ENCODE measurements at regions not wholly inside any gene's neighbourhood (a gene's known extent, or its start where the extent isn't known, plus 50 kb on each side); places are given as distances from the start of the nearest gene placed in this dataset.

DNA sequence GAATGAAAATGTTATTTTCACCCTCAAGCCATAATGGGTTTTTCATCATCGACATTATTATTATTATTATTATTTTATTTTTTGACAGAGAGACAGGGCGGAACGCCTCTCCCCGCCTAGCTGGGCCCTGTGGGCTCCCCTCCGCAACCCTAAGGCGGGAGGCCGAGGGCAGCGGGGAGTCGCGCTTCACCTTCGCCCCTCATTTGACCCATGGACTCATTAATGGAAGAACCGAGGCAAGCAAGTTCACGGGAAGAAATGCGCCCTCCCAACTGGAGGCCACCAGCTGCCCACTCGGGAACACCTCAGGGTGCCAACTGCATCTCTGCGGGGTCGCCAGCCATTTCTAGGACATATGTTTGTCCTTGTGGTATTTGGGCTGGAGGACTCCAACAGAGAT is 115.3 kb upstream of the KIRREL3 start:
- DNase-seq (ENCODE audit: low read depth in 4 of 4, low spot score in 1 of 4) = no peak

DNA sequence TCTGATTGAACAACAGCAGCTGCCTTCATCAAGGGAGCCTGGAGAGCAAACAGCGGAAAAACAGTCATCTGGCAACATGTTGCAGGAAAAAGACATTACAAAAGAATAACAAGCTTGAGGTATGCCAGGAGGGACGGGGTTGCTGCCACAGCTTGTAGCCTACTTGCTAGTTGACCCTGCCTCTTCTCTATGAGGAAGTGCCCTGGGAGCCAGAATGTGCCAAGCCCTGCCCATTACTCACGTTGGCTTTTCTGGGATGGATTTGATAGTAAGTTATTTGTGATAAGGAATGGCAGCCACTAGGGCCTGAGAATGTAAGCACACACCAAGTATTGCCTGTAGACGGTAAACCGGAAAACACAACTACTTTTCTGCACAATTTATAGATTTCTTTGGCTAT is 113.5 kb upstream of the KIRREL3 start:
- DNase-seq (ENCODE audit: low read depth in 4 of 4, low spot score in 1 of 4) = no peak

DNA sequence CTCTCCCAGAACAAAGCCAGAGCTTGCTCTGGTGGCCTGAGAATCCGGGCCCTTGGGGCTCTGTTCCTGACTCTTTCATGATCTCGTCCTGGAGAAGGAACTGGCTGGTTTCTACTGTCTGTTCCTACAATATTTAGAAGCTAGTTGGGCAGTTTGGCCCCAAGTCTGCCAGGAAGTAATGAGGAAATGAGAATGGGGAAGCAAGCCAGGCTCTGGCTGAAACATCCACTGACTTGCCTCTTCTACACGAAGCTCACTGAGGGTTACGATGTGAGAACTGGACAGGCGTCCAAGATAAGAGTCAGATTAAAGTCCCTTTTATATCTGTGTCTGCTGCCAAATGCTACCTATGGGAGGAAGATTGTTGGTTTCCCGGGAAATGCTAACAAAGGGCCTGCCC is 110.0 kb upstream of the KIRREL3 start:
- DNase-seq (ENCODE audit: low read depth in 4 of 4, low spot score in 1 of 4) = no peak

DNA sequence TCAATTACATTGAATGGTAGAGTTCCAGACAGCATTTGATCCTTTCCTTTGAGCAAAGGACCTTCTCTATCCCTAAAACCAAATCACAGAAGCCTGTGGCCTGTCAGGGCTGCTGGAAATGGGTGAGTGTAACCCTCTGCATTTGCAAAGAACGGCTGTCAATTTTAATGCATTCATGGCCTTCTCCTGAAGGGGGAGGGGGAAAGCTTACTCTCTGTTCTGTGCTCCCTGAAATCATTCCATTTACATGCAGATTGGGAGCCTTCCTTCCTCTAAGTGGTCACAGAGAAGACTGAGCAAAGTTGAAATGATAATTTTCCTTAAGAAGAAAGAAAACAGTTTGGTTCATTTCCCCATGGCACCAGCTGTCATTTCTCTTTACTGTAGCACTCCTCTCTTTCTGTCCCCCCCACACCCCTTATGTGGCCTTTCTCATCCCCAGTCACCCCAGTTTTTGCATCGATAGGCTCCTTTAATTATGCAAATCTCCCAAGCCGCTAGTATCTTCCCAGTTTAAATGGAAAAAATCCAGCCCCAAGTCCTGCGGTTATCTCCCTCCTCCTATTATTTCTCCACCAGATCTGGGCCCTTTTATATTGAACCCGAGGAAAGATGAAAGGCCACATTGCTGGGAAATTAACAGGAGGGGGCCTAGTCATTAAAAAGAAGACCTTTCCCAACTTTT is 109.4 kb upstream of the KIRREL3 start:
- DNase-seq (ENCODE audit: low read depth in 4 of 4, low spot score in 1 of 4) = no peak

DNA sequence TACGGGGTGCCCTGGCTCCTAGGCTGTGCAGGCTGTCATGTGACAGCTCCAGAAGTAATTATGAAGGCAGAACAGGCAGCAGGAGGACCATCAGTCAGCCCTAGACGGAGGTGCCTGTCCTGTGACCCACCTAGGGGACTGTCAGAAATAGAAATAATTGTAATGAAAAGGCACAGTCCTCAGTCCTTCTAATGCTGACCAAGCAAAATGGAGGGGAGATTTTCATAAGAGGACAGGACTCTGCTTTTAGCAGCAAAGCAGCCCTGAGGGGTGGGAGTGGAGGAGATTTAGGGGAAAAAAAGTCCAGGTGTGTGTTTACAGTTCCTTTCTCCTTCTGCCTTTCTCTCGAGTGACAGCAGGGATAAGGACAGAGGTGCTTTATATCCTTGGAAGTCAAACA is 108.3 kb upstream of the KIRREL3 start:
- no peak for DNase-seq (ENCODE audit: low read depth in 4 of 4, low spot score in 1 of 4)

DNA sequence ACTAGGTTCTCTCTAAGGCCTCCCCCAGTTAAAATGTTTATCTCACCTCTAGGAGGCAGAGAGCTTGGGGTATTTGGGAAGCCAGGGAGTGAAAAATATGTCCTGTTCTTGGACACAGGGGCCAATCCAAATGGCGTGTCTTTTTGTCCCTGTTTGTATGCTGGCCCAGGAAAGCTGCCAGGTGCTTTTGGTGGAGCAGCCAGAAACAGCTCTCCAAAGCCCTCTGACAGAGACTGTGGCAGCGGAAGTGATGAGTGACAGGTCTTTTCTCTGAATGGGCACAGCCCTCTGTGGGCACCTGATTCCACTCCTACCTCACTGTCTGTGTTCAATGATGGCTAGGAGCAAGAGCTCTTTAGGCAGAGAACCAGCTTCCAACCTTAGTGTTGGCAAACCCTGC is 106.4 kb upstream of the KIRREL3 start:
- no peak for DNase-seq (ENCODE audit: low read depth in 4 of 4, low spot score in 1 of 4)

DNA sequence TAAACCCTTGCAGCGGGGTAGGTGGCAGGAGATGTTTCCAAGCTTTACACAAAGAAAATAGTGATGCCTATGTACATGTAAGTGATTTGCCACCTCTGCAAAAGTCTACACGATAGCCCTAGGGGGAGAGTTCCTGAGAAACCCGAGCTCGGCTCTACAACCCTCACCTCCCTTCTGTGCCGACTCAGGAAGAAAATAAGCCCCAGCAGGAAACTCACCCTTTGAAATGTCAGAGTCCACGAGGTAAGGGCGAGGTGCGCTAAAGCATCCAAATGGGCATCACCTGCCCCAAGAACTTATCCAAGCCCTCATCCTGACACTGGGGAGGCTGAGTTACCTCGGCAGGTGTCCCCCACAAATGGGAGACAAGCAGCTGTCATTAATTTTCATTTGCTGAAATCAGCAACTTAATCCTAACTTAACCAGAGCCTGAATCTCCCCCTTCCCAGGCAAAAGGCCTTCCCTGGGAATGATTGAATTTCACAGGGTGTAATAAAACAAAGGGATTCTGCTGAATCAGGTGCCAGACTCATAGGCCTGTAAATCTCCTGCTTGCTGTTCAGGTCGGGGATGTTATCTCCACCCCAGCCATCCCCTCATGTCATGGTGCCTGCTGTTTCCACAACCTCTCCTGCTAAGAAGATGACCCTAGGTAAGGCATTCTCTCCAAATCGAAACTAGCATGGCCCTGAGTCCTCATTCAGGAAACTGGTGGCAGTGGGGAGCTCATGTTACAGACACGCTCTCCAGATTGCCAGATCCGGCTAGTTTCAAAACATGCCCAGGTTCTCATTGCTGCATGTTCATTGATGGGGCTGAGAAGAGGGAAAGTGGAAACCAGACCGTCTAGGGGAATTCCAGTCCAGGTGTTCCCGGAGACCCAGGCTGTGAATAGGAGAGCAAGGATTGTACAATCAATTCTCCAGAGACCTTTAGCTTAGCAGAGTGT is 105.3 kb upstream of the KIRREL3 start:
- DNase-seq (ENCODE audit: low read depth in 4 of 4, low spot score in 1 of 4) = no peak

DNA sequence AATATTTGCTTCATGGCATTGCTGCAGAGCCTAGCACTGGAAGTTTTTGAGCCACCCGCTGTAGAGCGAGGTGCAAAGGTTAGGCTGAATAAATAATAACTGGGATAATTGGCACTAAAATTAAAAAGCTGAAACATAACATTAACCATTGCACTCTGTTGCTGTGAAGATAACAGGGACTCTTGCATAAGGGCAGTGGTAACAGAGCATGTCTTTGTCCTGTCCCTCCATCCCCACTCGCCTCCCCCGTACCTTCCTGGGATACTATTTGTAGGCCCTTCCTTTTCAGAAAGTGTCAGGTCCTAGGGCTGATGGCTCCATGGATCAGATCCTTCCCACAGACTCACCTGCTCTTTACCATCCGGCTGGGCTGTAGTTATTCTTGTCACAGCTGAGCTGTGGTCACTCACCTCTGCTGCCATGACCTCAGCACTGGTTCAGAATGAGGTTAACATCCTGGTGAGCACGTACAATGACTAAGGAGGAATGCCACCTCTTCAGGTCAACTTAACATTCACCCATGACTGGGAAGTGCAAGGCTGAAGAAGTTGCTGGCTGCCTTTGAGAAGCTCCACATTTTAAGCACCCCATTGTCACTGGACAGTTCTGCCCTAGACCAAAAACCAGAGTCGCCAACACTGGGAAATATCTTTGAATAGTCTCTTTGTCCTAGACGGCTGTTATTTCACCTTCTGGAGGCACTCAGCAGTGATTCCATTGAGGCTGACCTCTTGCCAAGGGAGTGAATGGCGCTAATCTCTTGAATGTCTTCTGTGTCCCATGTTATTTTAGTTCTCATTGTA is 103.2 kb upstream of the KIRREL3 start:
- no peak for DNase-seq (ENCODE audit: low read depth in 4 of 4, low spot score in 1 of 4)

DNA sequence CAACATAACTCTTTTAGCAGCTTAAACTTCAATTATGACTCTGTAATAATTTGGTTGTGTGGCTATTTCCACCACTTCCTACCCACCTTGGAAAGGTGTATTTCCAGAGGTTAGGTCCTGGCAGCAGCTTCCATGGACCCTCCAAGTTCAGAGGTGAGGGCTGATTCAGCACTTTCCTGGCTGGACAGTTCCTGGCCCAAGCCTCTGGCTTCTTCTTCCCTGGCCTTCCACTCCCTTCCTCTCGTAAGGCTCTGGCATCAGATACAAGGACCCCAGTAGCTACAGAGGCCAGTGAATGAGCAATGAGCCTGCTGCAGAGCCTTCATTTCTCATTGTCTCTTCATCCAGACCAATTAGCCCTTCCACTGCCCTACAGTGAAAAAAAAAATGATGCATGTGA is 98.1 kb upstream of the KIRREL3 start:
- no peak for DNase-seq (ENCODE audit: low read depth in 4 of 4, low spot score in 1 of 4)

DNA sequence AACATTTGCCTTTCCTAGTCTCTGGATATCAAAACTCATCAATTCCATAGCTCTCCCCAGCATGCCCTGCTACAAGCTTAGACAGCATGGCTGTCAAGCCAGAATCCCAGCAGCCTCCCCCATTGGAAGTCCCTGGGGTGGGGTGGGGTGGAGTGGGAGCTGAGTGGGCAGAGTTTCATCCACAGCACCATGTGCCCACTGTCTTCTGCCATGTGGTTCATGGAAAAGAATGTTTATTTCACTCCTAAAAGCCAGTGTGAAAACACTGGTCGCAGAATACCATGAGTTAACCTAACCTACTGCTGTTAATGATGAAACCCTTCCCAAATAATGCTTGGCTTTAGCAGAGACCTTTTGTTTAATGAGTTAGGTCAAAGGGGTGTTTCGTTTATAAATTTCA is 80.2 kb upstream of the KIRREL3 start:
- DNase-seq (ENCODE audit: low read depth in 4 of 4, low spot score in 1 of 4) = no peak

DNA sequence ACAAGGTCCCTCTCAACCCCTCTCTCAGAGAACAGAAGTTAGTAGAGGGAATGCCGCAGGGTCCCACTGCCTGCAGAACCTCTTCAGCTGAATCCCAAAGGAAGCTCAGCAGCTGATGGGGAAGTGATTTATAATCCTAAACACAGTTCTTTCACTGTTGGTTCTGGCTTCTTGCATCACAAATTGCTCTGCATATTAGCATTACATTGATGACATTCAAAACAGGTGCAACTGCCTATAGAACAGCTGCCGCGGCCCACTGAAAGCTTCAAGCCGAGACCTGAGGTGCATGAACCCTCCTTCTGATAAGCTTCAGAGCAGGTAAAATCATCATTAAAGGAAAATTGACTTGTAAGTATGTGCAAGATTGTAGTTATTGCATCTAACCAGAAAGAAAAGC is 75.2 kb upstream of the KIRREL3 start:
- no peak for DNase-seq (ENCODE audit: low read depth in 4 of 4, low spot score in 1 of 4)

DNA sequence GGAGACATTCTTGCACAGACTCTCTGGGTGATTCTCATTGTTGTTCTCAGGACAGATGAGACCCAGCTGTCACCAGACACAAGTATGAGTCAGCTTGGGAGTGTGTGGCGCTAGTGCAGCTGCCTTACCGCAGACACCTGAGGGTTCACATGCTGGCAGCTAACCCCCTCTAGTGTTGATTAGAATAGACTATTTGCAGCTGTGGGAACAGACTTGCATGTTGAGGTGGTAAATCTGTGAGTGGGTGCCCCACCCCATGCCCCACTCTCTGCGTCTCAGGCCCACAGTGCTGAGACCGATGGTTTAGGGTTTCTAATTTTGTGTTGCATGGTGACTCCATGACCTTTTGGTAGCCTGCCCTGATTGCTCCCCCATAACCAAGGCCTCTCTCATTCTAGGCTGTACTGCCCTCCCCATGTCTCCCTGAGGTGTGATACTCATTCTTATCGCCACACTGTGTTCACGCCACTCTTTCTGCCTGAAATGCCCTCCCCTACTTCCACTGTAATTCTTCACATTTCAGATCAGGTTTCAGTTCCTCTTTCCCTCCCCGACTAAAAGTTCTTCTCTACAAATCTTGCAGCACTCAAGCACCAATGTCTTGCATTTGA is 73.7 kb upstream of the KIRREL3 start:
- DNase-seq (ENCODE audit: low read depth in 4 of 4, low spot score in 1 of 4) = no peak

DNA sequence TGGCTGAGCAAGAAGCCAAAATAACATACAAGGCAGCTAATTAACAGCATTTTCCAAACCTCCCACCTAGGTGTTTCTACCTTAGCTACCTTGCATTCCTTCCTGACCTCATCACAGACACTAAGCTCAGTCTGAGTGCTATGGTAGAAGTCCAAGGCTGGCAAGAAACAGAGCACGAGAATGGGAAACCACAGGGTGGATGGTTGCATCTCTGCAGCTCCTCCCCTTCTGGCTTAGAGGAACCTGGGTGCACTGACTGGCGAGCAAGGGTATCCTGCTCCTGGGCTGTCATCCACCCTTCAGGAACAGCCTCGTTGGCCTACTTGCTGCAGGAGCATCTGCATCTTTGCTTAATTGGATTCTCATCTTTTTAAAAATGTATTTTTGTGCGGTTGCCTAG is 73.1 kb upstream of the KIRREL3 start:
- no peak for DNase-seq (ENCODE audit: low read depth in 4 of 4, low spot score in 1 of 4)

DNA sequence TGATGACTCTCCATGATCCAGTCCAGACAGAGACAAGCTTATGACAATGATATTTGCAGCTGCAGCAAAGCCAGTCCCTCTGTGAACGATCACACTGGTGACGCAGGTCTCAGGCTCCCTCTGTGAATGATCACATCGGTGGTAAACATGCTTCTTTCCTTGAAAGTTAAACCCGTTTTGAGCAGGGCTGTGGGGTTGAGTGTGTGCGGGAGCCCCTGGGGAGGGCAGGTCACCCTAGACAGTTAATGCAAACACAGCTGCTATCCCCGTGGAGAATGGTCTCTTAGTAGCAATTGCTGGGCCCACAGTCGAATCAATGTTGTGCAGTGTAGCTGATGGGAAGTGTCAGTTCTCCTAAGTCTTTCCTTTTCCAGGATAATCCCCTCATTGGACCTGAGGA is 71.0 kb upstream of the KIRREL3 start:
- no peak for DNase-seq (ENCODE audit: low read depth in 4 of 4, low spot score in 1 of 4)

DNA sequence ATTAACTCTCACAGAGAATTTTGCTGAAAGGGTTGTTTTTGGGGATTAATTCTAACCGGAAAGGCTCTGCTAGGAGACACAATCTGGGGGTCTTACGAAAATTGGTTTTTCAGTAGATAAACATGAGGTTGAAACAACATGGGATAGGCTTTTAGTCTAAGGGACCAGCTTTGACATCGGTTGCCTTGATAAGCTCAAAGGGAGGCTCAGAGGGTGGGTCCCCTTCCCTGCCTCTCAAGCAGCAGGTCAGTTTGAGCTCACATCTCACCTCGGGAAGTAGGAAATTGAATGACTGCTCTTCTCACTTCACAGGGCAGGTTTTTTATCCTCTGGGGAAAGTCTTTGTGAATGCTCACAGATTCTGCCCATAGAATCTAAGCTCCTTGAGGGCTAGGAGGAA is 70.2 kb upstream of the KIRREL3 start:
- no peak for DNase-seq (ENCODE audit: low read depth in 4 of 4, low spot score in 1 of 4)

DNA sequence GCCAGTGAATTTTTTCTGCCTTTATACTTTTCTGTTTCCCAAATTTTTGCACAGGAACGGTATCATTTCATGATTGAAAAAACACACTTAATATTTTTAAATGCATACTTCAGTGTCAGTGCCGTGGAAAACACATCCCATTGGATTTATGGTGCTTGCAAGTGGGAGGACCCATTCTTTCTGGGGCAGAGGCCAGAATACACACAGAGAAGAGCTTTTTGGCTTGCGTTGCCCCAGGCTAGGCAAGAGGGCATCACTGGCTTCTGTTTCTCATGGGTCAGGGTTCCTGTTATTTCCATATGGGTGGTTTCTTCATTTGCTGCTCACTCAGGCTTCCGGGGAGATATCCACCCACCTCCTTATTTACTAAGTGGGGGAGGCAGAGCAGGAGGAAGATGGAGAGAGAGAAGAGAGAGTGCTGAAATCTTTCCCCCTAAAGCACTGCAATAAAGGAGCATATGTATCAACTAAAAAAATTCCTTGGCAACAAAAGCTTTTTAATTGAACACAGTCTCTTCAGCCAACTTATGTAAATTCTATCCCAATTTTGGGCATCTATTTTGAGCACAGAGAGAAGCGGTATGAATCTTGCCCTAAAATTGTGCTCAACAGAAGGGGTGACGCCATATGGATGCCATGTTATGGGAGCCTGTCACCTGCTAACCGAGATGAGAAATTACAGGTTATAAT is 66.0 kb upstream of the KIRREL3 start:
- no peak for DNase-seq (ENCODE audit: low read depth in 4 of 4, low spot score in 1 of 4)

DNA sequence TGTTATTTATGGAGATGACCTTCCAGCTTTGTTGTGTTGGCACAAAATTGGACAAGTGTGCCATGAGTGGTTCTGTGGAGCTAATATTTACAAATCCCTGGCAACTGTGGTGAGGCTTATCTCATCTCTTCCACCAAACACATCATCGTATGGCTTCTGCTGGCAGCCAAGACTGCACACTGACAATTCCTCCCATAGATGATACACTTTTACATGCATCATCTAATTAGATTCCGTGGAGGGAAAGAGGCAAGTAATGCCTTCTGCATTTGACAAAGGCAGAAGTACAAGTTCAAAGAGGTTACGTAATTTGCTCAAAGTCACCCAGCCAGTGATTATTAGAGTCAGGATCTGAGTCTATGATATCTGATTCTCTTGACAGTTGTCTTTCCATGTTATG is 62.7 kb upstream of the KIRREL3 start:
- DNase-seq (ENCODE audit: low read depth in 4 of 4, low spot score in 1 of 4) = no peak

DNA sequence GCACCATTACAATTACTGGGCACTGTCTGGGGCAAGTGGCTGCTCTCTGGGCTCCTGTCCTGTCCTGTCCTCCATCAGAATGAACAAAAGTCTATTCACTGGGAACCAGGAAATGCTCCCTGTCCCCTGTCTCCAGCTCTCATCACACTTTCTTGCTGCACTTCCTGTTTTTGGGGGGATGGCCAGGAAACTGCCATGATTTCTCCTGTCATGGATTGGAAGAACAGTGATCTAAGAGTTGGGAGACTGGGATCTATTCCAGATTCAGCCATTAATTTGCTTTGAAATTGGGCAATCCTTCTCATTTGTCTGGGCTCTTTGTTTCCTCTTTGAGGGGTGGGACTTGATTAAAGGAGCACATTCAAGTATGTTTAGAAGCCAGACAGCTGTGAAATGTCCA is 61.4 kb upstream of the KIRREL3 start:
- DNase-seq (ENCODE audit: low read depth in 4 of 4, low spot score in 1 of 4) = no peak

DNA sequence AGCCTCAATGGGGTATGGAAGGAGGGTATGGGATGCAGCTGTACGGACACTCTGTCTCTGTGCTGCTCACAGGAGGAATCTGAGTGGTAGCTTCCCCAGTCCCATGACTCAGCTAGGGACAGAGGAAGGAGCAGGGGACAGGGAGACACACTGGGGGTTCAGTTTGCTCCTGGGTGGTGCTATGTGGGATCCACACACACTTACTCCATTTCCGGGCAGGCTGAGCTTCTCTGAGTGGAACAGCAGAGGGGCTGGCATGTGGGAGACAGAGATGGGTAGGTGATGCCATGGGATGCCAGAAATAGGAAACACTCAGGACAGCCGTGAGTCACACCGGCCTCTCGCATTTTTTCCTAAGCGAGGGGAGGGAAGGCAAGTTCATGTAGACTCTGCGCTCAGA is 59.2 kb upstream of the KIRREL3 start:
- no peak for DNase-seq (ENCODE audit: low read depth in 4 of 4, low spot score in 1 of 4)

DNA sequence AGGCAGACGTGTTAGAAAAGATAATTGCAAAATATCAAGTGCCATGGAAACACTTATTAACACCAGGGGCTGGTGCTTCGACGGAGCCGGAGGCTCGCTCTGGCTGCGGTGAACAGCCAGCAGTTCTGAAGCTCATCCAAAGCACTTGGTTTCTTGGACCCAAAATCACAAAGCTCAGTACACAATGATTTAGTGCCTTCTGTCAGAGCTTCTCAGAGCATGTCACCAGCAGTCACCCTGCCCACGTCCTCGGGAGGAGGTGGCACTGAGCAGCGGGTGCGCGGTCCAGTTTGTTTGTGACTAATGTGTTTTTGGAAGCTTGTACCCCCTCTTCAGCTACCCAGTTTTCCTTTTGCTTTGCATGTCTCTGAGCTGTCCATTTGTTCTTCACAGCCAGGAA is 58.7 kb upstream of the KIRREL3 start:
- DNase-seq (ENCODE audit: low read depth in 4 of 4, low spot score in 1 of 4) = no peak

DNA sequence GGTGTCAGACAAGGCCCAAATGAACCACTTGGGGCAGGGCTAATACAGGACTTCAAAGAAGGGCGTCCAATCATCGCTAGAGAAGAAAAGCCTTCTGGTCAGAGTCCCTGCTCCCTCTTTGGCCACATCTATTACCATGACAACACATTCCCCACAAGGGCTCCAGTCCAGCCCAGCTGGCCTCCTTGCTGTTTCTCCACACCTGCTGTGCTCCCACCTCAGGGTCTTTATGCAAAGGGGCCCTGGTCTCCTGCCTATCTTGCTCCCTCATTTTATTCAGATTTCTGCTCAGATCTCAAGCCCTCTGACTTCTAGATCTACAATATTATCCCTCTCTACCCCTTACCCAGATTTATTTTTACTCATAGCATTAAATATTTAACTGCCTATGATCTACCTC is 58.0 kb upstream of the KIRREL3 start:
- no peak for DNase-seq (ENCODE audit: low read depth in 4 of 4, low spot score in 1 of 4)

Data from stimulated activated CD4-positive, alpha-beta T cell treated with anti-CD3 and anti-CD28 coated beads, Interleukin-1b, Interleukin-23, amount 100 ng/mL, for 24 hours (primary cell).